GM12865 (cell line): ENCODE measurements at regions not wholly inside any gene's neighbourhood (a gene's known extent, or its start where the extent isn't known, plus 50 kb on each side); places are given as distances from the start of the nearest gene placed in this dataset.

Experiments used
- DNase-seq: peaks from one replicate; pipeline ENCODE4 v3.0.0; 2010; ENCODE audit warnings: low read depth
- H3K4me3 ChIP-seq: 2 replicates; pipeline ENCODE4 v1.5.1; 2011; ENCODE audit warnings: mild to moderate bottlenecking, low read depth, low read length, control low read depth
- TF ChIP-seq, protein P1 (sequence below): IDR thresholded peaks from 2 replicates; pipeline ENCODE4 v1.5.1; 2011; ENCODE audit warnings: low read length, control low read depth, low read depth, inconsistent platforms; ENCODE audit not compliant: insufficient read depth; ENCODE audit errors: missing control alignments

DNA sequence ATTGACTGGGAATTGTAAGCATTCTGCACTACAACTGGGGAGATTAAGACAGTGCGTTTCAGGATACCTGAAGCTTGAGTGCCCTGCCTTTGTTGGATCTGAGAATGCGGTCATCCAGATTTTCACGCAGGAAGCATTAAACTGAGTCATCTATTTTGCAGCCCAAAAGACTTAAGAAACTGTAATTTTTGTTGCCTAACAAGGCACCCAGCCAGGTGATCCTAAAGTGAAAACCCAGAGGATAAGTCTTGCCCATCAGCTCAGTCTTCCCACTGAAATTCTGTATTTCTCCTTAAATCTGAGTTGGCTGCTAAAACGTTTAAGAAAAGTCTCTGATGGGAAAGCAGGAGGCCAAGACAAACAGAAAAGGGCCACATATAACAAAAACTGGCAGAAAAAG, 242.5 kb upstream of the TMCO5A start:
- no peak overlapping the region for H3K4me3 ChIP-seq
- DNase-seq: no peak
- TF ChIP-seq, protein P1, sequence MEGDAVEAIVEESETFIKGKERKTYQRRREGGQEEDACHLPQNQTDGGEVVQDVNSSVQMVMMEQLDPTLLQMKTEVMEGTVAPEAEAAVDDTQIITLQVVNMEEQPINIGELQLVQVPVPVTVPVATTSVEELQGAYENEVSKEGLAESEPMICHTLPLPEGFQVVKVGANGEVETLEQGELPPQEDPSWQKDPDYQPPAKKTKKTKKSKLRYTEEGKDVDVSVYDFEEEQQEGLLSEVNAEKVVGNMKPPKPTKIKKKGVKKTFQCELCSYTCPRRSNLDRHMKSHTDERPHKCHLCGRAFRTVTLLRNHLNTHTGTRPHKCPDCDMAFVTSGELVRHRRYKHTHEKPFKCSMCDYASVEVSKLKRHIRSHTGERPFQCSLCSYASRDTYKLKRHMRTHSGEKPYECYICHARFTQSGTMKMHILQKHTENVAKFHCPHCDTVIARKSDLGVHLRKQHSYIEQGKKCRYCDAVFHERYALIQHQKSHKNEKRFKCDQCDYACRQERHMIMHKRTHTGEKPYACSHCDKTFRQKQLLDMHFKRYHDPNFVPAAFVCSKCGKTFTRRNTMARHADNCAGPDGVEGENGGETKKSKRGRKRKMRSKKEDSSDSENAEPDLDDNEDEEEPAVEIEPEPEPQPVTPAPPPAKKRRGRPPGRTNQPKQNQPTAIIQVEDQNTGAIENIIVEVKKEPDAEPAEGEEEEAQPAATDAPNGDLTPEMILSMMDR: no peak

DNA sequence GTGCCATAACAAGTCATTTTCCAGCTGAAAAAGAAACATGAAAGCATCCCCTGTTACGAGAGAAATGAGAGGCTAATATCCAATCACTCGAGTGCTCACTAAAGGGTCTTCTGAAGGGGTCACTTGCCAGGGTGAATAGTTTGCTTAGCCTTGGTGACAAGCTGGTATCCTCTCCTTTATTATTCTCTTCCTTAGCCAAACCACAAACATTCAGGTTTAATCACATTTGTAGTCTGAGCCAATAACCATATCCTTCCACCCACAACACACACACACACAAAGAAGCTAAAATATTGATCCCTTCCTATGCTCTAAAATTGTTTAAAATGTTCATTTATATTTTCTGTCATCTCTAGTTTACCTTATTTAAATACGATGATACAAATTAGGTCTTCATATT, 240.5 kb upstream of the TMCO5A start:
- TF ChIP-seq, protein P1: no peak
- H3K4me3 ChIP-seq: no peak overlapping the region
- no peak for DNase-seq

DNA sequence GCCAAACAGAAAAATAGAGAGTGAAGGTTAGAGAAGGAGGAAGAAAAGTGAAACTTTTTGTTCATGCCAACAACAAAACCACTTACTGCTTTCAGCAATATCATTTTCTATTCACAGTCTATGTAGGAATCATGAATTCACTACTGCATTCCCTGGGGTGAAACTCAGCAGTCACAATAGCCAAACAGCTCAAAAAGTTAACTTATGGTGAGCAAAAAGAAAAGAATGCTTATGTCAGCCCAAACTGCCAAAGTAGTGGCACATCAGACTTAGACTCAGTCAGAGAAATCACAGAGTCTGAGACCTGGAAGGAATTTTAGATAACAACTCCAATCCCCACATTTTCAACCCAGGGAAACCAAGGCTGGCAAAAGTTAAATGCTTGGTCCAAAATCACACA, 238.7 kb upstream of the TMCO5A start:
- TF ChIP-seq, protein P1: no peak
- H3K4me3 ChIP-seq: no peak overlapping the region
- no peak for DNase-seq

DNA sequence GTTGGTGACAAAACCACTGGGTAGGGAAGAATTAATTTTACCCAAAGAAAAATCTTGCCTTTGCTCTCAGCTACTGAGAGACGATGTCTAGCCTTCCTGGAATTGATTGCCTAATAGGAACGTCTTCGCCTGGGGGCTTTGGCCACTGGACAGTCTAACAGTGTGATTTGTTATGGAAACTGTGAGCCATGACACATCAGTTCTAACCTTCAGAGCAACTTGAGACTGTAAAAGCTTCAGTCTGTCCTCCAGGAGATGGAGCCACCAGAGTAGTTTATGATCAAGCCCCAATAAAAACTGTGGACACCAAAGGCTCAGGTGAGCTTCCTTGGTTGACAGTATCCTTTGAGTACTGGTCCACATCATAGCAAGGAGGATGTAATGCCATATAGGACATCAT, 235.8 kb upstream of the TMCO5A start:
- TF ChIP-seq, protein P1: no peak
- H3K4me3 ChIP-seq: no peak overlapping the region
- DNase-seq: no peak

DNA sequence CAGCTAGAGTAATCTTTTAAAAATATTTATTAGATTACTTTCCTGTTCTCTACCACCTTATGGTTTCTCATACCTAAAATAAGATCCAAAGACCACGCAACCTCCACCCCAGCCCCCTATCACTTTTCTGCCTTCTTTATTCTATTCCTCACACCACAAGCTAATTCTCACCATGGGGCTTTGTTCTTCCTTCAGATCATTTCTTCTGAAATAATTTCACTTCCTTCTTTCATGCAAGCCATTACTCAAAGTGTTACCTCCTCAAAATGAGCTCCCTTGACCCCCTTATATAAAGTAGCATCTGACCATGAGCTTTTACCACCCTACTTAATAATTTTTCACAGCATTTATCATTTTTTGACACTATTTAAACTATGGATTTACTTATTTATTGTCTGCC, 233.2 kb upstream of the TMCO5A start:
- TF ChIP-seq, protein P1: no peak
- DNase-seq: no peak
- H3K4me3 ChIP-seq: no peak overlapping the region

DNA sequence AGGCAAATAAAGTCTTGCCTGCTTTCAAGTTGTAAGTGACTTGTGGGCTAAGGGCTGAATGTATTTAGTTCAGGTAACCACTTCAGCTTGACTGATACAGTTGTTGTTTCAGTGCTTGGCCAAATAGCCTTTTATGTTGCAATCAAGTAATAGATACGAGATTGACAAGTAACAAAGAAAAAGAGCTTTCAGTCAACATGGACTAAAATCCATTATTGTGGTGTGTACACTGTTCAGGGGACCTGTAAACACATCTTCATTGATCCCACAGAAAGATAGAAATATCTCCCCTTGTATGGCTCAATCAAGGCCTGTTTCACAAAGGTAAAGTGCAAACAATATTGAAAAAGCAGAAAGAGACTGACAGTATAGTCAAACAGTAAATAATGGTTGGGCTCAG, 224.8 kb upstream of the TMCO5A start:
- no peak for DNase-seq
- TF ChIP-seq, protein P1: no peak
- H3K4me3 ChIP-seq: no peak overlapping the region

DNA sequence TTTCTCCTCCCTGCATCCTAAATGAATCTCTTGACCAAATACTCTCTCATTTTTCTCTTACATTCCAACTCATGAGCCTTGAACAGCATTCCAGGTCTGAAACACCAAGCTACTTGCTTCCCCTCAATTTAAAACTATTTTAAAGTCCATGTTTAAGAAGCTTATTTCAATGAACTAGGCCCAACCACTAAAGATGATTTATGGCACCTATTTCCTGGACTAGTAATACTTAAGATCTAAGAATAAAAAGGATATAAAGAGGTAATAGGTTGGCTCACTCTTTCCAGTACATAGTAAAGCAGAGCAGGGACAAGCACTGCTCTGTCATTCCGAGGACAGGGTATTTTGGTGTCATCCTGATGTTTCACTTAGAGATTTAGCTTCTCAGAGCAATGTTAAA, 219.3 kb upstream of the TMCO5A start:
- no peak for DNase-seq
- TF ChIP-seq, protein P1: no peak
- no peak overlapping the region for H3K4me3 ChIP-seq
